Panc1 (cell line): ENCODE measurements at regions not wholly inside any gene's neighbourhood (a gene's known extent, or its start where the extent isn't known, plus 50 kb on each side); places are given as distances from the start of the nearest gene placed in this dataset.

Experiments
- CTCF ChIP-seq: fragments of 450-650 bp; IDR thresholded peaks from 2 replicates; pipeline ENCODE4 v1.5.1; 2017; ENCODE audit warnings: mild to moderate bottlenecking
- POLR2AphosphoS5 ChIP-seq: IDR thresholded peaks from 2 replicates; pipeline ENCODE4 v1.6.1; 2012; ENCODE audit warnings: mild to moderate bottlenecking, low read depth, low read length, moderate library complexity

- TF ChIP-seq POLR2AphosphoS5, result no peak
- no peak for TF ChIP-seq CTCF
Measured at GRCh38 chr14:96671218-96671617, 126.0 kb upstream of the VRK1 start.
